Embryonic facial prominence (tissue), 1 donor: ENCODE measurements at regions not wholly inside any gene's neighbourhood (a gene's known extent, or its start where the extent isn't known, plus 50 kb on each side); places are given as distances from the start of the nearest gene placed in this dataset.
"Not testable (repeated sequence)": the region's sequence is repeated elsewhere in the genome, so short reads cannot be mapped to it uniquely, and the experiment has no call there.

ENCODE experiments used
- DNase-seq: peaks from one replicate; pipeline ENCODE4 v3.0.0-alpha.2; 2016; ENCODE audit errors: extremely low spot score

GRCh38 chr6:84929212-84929611 is 164.8 kb upstream of the TBX18 start:
- no peak for DNase-seq

DNA sequence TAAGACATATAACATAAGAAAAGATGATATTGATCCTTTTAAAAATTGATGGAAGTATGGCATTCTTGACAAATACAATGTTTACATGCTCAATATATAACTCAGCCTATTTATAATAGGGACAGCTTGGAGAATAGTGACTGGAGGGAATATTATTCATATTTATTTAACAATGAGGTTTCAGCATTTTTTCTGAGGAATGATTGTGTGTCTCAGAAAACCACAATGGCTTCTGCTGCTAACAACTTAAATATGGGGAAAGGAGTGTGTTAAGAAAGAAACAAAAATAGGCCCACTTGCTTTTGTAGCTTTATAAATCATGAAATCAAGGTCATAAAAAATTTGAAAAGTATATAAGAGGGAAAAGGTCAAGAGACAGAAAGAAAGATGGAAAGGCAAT is 163.2 kb upstream of the TBX18 start:
- DNase-seq, result no peak

DNA sequence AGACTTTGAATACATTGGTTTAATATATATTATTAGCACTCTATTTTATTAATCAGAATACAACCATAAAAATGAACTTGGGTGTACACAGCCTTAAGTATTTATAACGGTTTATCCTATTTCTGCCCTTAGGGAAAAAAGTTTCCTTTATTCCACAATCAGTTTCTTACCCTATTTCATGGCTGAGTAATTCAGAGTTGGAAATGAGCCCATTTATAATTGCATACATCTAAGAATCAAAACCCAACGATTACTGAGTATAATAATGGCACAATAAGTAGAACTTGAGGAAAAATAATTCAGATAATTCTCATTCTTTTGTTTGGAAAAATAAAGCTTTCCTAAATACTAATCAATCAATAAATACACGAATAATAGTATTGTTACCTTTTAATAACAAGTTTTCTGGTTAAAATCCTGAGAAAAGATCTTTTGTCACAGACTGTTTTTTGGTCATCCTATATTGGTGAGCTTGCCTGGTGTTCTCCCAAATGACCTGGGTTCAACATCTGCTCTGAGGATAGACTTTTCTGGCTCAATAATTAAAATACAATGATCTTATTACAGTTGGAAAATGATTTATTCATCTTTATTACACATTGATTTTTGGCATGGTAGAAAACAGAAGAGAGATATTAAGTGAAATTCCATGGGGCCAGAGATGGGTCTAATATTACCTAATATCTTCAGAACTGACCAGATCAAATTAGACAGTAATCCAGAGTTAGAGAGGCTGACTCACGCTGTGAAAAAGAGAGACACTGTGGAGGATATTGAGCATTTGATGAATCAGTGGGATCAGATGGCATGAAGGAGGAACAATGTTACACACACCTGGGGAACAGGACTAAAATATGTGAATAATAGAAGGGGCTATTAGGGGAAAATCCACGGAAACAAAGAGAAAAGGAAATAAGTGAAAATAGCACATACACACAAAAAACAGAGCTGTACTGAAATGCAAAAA is 162.1 kb upstream of the TBX18 start:
- DNase-seq, result no peak

GRCh38 chr6:84921891-84922290 is 157.5 kb upstream of the TBX18 start:
- DNase-seq, result no peak

DNA sequence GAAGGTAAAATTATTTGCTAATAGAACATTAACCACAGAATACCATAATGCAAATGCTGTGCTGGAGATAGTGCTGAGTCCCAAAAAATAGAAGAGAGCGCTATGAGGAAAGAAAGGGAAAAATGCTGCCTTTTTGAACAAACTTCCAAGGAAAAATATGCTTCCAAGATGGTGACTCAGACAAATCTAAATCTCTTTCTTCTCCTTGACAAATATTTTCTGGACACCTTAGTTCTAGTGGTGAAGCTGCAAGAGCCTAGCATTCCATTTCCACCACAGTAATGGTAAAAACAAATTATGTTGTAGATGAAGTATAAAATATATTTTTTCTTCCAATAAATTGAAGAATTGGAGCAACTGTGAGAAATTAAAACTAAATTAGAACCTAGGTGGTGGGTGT is 155.6 kb upstream of the TBX18 start:
- no peak for DNase-seq

GRCh38 chr6:84916704-84917103 is 152.3 kb upstream of the TBX18 start:
- no peak for DNase-seq

DNA sequence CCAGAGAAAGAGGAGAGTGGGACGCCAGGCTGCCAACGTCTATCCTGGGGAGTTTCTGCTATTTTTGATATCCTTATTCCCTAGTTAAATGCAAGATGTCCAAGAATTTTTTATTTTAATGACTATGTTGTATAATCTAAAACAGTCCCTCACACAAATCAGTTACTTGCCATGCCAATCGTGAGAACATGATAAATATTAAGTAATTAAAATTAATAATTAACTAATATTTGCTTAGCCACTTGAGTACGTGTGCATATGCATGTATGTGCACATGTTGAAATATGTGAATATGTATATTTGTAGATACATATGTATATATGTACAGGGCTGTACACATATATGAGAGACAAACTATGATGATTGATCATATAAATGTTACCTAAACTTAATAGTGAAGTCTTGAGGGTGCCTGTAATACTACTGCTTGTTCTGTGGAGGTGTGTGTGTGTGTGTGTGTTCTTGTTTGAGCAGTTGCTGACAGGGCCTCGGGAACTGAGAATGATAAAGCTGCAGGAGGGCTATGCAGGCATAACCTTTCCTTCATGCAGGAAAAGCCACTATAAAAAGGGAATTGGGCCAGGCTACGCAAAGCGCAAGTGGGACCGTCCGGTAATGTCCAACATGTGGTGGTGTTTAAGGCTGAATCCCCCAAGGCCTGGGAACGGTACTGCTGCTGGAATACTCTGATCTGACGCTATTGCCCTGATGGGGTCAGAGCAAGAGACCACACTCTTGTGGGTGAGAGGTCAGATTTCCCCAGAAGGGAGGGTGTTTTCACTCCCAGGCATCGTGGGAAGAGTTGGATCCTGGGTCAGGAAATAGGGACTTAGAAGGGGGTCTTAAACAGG is 148.3 kb upstream of the TBX18 start:
- no peak for DNase-seq

DNA sequence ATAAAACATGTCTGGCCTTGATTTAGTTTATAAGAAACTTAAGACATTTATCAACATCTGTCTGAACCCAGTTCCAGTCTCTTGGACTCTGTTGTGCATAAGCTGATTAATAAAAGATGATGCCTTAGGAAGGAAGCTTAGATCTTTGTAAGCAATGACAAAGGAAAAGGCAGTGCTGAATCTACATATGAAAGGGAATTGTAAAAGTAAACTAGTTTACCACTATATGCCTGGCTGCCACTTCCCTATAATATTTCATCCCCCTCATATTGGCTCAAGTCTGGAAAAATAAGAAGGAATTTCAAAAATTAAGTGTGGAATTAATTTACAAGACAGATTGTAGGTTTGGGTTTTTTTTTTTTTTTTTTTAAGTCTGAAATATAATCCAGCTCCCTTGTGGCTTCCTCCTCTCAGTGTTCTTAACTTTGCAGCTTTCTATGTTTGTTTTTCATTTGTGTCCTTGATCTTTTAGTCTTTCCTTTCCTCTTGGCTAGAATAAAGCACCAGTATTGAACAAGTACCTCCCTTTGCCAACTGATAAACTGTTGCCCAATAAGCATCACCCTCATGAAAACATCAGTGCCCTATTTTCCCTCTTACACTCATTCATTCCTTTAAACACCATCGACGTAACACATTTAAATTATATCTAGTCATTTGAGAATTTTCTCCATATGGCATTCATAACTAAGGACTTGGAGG is 146.7 kb upstream of the TBX18 start:
- no peak for DNase-seq

DNA sequence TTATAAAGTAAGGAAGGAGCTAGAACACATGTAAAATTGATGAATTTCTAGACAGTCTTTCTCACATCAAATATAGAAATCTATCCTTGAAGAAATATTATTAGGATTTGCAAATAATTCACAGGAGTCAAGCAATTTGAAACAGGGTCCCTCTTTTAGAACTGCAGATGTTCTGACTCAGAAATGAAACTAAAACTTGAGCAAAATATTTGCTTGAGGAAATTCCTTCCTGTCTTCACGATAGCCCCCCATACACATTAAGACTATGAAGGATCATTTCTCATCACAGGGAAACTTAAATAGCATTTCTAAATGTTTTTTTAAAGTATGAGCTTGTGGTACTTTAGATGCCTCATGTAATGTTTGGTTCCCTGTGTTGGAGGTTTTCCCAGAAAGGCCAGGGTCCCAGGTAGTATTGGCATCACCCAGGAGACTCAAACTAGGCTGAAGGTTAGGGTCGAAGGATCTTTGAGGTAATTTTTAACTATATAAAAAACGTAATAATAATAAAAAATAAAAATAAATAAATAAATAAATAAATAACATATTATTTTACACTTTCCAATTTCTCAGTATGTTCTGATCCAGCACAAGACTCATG is 144.0 kb upstream of the TBX18 start:
- DNase-seq, result no peak

DNA sequence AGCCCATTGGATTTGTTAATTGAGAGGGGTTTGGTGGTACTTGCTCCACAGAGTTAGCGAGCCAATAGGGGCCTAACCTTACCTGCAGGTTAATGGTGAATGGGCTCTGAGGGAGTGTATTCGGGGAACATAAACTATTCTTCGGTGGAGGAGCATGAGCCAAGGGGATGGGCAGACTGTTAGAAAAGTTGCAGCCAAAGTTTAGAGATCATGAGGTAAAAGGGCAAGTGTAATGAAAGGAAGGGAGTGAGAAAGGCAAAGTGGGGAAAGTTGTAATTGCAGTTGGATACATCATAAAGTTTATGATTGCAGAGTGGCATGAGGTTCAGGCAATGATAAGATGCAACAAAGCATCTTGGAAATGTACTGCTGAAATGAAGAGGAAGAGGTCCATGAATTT is 142.1 kb upstream of the TBX18 start:
- DNase-seq, result no peak

- no peak for DNase-seq
These were observed 141.4 kb upstream of the TBX18 start for GRCh38 chr6:84905823-84906222.

GRCh38 chr6:84902354-84902928 is 138.0 kb upstream of the TBX18 start:
- DNase-seq, result no peak

GRCh38 chr6:84897988-84898594 is 133.7 kb upstream of the TBX18 start:
- DNase-seq, result no peak

DNA sequence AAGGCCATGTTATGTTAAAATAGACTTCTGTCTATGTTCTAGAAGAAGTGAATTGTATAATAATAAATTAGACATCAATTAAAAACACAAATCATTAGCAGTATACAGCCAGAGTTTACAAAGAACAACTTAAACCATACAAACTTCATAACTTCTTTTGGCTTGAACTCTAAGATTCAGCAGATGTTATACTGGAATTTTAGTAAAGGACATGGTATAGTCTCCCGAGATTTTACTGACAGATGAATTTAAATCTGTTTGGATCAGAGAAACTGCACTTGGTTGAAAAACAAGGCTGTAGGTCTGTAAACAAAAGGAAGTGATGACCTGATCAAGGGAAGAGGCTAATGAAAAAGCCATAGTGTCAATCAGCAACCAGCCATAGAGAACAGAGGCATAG is 132.6 kb upstream of the TBX18 start:
- DNase-seq, result no peak

- no peak for DNase-seq
These were observed 128.3 kb upstream of the TBX18 start for GRCh38 chr6:84892671-84893070.

- no peak for DNase-seq
These were observed 118.7 kb upstream of the TBX18 start for GRCh38 chr6:84882768-84883766.

DNA sequence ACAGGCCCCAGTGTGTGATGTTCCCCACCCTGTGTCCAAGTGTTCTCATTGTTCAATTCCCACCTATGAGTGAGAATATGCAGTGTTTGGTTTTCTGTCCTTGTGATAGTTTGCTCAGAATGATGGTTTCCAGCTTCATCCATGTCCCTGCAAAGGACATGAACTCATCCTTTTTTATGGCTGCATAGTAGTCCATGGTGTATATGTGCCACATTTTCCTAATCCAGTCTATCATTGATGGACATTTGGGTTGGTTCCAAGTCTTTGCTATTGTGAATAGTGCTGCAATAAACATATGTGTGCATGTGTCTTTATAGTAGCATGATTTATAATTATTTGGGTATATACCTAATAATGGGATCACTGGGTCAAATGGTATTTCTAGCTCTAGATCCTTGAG is 115.0 kb upstream of the TBX18 start:
- not testable (repeated sequence) for DNase-seq

GRCh38 chr6:84877515-84878210 is 113.3 kb upstream of the TBX18 start:
- DNase-seq, result no peak
